ENCODE measurements at regions not wholly inside any gene's neighbourhood (a gene's known extent, or its start where the extent isn't known, plus 50 kb on each side); places are given as distances from the start of the nearest gene placed in this dataset.

DNA sequence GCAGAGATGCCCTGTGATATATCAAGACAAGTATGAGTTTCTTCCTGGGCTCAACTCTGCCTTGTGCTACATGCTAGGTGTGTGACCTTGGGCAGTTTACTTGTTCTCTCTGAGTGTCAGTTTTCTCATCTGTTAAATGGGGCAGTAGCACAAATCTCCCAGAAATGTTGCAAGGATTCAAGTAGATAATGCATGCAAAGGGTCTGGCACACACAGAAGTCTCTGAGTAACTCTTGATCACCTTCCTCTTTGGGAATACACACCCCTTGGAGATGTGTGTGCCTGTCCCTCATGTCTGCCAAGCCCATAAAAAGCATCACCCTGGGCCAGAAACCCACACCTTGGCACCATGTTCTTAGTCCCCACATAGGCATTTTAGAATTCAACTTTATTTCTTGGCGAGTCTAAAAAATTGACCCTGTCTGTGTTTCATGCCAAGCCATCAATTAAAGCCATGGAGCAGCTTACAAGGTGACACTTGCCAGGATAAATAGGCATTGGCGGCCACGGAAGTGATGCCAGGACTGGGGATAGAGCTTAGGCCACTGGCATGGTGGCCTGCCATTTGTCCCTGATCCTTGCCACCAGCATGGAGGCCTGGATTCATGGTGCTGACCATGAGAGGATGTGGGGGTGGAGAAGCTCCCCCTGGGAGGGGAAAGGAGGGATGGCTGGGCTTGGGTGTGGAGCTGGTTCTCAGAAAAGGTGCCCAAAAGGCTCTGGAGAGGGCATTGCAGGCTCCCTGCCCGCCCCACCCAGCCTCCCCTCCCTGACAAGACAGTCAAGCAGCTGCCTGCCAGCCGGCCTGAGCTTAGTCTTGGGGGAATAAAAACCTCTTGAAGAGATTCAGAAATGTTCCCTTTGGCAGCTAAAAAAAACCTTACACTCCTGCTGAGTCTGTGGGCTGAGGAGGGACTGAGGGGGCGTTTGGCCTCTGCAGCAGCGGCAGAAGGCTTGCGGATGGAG lies 118.0 kb upstream of the IPO9 start:
- DNase-seq = no peak

GRCh38 chr1:201711811-201712210 lies 117.1 kb upstream of the IPO9 start:
- no peak for DNase-seq

DNA sequence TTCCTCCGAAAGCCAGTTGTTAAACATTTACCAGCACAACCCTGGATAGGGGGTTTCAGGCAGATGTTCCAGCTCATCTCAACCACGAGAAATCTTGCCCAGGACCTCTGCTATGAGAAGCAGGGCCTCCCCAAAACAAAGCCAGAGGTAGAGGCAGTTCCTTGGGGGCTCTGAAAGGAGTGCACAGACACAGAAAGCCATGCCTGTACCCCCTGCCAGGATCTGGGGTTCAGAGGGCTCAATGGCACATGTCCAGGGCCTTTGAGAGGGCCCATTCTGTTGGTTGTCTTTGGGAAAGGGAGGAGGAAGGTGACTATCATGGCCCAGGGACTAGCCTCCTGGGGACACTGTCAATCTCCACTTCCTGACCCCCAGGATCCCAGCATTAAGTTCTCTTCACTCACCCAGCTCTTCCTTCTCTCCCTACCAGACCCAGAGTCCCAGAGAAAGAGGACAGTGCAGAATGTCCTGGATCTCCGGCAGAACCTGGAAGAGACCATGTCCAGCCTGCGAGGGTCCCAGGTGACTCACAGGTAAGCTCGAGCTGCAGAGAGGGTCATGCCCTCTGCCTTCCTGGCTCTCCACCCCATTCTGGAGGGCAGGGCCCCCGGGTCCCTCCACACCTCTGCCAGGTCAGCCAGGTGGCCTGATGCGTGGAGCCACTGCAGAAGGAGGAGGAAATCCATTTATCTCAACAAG lies 116.4 kb upstream of the IPO9 start:
- no peak for DNase-seq

DNA sequence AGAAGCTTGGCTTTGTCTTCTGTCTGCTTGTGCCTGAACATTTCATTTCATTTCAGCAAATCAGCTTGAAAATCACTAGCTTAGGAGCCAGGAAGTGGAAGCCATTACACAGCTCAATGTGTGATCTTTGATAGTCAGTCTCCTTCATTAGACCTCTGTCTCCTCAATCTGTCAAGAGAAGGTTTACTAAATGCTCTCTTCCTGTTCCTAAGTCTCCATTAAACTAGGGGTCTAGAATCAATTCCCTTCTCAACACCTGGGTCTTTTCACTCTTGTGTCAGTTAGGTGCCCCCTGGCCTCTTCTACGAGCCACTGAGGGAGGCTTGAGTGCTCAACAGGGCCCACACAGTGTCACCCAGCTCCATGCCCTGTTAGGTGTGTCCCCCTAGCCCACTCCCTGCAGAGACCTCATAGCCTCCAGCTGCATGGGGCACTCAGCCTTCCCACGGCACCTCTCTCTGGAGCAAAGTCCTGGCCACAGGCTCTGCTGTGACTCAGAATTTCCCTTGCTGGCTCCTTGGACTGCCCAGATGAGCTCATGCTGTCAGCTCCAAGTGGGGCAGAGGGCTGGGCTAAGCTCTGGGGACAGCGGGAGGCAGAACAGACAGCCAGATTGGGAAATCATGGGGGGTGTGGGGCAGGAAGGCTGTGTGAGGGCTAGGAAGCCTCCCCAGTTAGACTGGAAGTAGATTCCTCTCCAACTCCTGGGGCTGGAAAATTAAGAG lies 115.7 kb upstream of the IPO9 start:
- DNase-seq = peak; percentile 62 to 78

GRCh38 chr1:201714542-201715329 lies 114.2 kb upstream of the IPO9 start:
- DNase-seq = no peak

DNA sequence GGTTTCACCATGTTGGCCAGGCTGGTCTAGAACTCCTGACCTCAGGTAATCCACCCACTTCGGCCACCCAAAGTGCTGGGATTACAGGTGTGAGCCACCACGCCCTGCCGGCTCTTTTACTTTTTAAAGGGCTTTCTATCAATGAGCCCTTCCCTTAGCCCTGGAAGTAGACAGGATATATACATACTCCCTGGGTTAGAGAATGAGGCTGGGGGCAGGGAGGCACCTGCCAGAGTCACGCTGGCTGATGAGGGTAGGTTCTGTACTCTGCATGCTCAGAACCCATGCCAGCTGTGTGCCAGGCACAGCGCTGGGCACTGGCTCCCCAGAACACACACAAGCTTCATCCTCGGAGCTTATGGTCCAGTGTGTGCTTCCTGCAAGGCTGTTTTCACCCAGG lies 113.6 kb upstream of the IPO9 start:
- no peak for DNase-seq

DNA sequence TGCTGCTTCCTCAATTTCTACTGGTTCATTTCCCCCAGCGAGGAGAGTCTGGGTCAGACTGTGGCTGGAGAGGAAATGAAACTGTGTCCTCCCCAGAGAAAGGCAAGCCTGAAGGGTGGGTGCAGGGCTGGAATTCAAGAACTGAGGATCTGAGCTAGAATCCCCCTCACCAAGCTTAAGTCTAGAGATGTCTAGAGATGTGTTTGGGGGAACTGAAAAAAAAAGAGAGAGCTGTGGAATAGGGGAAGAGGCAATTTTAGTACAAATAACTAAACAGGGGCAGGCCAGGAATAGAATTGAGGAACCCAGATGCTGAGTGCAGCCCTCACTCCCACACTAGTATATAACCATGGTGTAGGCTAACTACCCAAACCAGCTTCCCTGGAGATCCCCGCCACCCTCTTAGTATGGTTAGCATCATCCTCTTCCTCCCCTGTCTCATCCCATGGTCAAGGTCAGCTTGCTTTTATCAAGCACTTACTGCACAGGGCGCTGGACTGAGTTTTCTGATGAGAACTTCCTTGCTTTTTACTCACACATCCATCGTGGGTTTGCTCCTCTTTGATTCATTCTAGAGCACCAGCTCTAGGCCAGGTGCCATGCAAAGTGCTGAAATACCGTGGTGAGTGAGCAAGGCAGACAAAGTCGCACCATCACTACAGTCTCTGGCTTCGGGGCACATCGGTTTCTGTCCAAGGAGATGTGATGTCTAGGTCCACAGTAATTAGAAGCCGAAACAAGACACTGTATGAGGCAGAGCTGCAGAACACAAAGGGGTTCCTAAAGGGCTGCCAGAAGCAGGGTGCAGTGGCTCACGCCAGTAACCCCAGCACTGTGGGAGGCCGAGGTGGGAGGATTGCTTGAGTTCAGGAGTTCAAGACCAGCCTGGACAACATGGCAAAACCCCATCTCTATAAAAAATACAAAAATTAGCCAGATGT lies 112.9 kb upstream of the IPO9 start:
- DNase-seq = peak; percentile 45 to 56

GRCh38 chr1:201716742-201717135 lies 112.2 kb upstream of the IPO9 start:
- DNase-seq = no peak

DNA sequence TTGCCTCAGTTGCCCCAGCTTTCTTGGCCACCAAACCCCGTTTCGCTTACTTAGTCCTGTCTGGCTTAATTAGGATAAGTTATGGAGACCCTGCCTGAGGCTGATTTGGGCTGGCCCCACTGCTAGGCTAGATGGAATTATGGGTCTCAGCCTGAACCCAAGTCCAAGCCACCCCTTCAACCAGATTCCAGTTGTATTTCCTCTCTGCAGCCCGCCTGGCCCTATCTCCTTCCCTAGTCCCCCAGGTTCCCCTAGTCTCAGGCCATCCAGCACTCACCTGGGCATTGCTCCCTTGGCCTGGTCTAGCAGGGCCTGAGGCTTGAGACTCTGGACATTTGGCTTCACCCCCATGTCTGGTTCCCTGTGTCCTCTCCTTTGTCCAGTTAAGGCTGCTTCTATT lies 111.7 kb upstream of the IPO9 start:
- DNase-seq = no peak

DNA sequence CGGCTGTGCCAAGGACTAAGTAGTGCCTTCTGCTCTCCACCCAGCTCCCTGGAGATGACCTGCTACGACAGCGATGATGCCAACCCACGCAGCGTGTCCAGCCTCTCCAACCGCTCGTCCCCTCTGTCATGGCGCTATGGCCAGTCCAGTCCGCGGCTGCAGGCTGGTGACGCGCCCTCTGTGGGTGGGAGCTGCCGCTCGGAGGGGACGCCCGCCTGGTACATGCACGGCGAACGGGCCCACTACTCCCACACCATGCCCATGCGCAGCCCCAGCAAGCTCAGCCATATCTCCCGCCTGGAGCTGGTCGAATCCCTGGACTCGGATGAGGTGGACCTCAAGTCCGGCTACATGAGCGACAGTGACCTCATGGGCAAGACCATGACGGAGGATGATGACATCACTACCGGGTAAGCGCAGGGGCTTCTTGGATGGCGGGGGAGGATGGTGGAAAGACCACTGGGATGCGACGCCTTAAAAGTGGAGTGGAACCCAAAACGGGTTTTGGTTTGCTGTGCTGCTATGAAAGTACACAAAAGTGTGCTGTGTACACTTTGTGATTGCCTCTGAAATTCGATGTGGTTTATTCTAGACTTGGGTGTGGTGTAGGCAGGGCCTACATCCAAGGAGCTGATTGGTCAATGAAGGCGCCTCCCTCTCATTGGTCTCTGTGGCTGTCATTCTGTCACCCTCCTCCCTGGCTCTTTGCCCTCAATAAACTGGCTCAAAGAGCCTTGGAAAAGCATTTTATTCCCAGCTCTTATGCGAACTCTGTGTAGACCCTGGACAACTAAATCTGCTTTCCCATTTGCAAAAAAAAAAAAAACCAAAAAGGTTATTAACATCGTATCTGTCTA lies 110.4 kb upstream of the IPO9 start:
- DNase-seq = peak; percentile 59 to 67

- peak; percentile 79 to 93 for DNase-seq
These were observed 109.0 kb upstream of the IPO9 start for GRCh38 chr1:201719812-201720521.

GRCh38 chr1:201720522-201720844 lies 108.5 kb upstream of the IPO9 start:
- no peak for DNase-seq

GRCh38 chr1:201721082-201722049 lies 107.6 kb upstream of the IPO9 start:
- DNase-seq = no peak

- no peak for DNase-seq
These were observed 104.8 kb upstream of the IPO9 start for GRCh38 chr1:201724039-201724765.

GRCh38 chr1:201724766-201725118 lies 104.2 kb upstream of the IPO9 start:
- no peak for DNase-seq

GRCh38 chr1:201726700-201727099 lies 102.3 kb upstream of the IPO9 start:
- no peak for DNase-seq

DNA sequence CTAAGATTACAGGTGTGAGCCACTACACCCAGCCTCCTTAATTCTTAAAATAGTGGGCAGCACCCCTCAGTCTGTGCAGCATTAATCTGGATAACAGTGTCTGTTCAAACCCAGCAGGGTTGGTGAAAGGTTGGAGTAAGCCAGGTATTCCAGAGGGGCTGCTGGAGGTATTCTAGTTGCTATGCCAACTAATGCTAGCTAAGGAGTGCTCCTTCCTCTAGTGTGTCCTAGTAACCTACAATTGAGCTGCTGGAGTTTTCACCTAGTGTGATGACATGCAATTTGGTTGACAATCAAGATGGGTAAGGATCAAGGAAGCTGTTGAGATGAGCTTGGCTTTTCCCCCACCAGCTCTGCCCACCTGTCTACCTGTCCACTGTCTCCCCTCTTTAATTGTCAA lies 100.2 kb upstream of the IPO9 start:
- no peak for DNase-seq

Measured in hippocampal formation (tissue), 2 donors.